ENCODE measurements at regions not wholly inside any gene's neighbourhood (a gene's known extent, or its start where the extent isn't known, plus 50 kb on each side); places are given as distances from the start of the nearest gene placed in this dataset.
"Not testable (repeated sequence)": the region's sequence is repeated elsewhere in the genome, so short reads cannot be mapped to it uniquely, and the experiment has no call there.

DNA sequence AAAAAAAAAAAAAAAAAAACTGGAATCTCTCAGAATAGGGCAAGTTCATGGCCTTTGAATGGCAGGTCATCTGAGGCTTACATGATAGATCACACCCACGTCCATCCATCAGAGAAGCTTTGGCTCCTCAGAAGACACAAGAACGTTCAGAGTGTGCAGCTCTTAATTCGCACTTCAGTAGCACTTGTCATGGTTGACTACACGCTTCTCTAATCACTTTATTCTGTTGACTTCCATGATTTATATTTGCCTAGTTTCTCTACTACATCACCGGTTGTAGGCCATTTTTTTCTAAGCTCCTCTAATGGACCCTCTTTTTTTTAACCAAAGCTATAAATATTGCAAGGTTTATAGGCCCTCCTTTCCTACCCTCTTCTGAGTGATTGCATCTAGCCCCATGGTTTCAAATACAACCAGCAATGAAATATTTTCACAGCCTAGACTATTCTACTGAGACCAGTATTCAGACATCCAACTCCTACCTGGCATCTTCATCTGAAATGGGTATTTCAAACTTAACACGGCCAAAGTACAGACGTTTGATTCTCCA is 305.4 kb upstream of the CELF2 start:
- intact Hi-C loops (cut with DNase I), result no loop called here
- DNase-seq, result no peak
- ATAC-seq (ENCODE audit: poor library complexity), result no peak

- intact Hi-C loops (cut with DNase I), result no loop called here
- ATAC-seq (ENCODE audit: poor library complexity), result no peak
Measured at GRCh38 chr10:10714327-10714726, 303.3 kb upstream of the CELF2 start.

DNA sequence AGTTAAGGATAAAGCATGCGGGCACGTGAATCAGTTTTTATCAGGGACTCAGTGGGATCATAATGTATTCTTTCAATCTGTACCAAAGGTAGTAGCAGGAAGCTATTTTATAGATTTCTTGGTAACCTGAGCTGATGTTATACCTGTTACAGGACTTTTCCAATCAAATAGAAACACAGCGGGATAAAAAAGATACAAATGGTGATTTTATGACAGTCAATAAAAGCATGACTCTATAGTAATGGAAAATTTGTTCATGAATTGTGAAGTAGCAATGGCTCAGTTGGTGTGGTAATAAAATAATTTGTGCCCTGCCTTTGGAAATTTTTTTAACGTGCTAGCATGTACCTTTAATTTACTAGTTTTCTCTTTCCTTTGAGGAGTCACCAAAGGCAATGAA is 300.7 kb upstream of the CELF2 start:
- DNase-seq (no peak), ATAC-seq (ENCODE audit: poor library complexity) (no peak)
- intact Hi-C loops (cut with DNase I), result no loop called here

More at GRCh38 chr10:10714327-10714726, 303.3 kb upstream of the CELF2 start:
- no peak for DNase-seq

GRCh38 chr10:10722422-10722821 is 295.2 kb upstream of the CELF2 start:
- no peak for ATAC-seq (ENCODE audit: poor library complexity)
- intact Hi-C loops (cut with DNase I), result no loop called here
- no peak for DNase-seq

DNA sequence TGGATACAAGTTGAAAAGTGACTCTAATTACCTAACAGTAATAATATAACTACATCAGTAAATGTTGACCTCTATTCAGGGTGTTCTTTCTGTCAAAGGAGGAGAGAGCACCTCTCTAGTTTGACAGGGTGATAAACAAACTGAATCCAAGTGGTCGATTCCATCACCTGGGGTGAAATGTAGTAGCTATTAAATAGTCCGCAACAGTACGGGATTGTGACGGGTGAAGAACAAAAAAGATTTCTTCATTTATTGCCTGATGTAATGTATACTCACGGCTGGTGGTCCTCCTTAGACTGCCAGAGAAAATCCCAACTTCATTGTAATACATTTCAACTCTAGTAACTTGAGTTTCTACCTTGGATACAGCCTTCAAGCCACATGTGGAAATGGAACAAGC is 292.5 kb upstream of the CELF2 start:
- intact Hi-C loops (cut with DNase I), result no loop called here
- no peak for DNase-seq
- ATAC-seq (ENCODE audit: poor library complexity), result no peak

DNA sequence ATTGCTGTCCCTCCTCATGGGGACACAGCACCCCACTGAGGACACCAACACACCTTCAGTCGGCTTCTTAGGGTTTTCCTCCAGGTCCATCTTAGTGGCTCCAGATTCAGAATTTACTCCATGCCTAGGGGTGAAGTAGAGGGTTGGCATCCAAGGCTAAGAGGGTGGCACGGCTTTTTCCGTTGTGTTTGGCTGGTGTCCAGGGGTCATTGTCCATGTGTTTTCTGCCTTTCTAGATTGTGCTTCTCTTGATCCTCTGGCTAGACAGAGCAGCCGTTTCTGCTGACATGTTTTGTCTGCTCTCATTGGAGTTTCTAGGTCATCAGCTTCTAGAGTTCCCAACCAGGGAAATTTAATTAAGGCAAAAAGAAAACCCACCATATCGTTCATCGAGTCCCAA is 291.6 kb upstream of the CELF2 start:
- intact Hi-C loops (cut with DNase I), result no loop called here
- ATAC-seq (ENCODE audit: poor library complexity), result no peak
- no peak for DNase-seq

DNA sequence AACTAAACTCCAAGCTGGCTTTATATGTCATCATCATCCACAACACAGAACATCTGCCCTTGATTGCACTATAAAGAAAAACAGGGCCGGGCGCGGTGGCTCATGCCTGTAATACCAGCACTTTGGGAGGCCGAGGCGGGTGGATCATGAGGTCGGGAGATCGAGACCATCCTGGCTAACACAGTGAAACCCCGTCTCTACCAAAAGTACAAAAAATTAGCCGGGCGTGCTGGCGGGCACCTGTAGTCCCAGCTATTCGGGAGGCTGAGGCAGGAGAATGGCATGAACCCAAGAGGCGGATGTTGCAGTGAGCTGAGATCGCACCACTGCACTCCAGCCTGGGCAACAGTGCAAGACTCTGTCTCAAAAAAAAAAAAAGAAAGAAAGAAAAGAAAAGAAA is 290.3 kb upstream of the CELF2 start:
- ATAC-seq (ENCODE audit: poor library complexity); intact Hi-C loops (cut with DNase I); DNase-seq: not testable (repeated sequence)

- DNase-seq (no peak), ATAC-seq (ENCODE audit: poor library complexity) (no peak)
- intact Hi-C loops (cut with DNase I), result no loop called here
Measured at GRCh38 chr10:10727812-10728211, 289.9 kb upstream of the CELF2 start.

- peak; percentile 83 for ATAC-seq (ENCODE audit: poor library complexity)
- intact Hi-C loops (cut with DNase I), result no loop called here
- no peak for DNase-seq
Measured at GRCh38 chr10:10730471-10731043, 287.1 kb upstream of the CELF2 start.

- intact Hi-C loops (cut with DNase I), result no loop called here
- ATAC-seq (ENCODE audit: poor library complexity), result no peak
- no peak for DNase-seq
Measured at GRCh38 chr10:10731366-10731765, 286.3 kb upstream of the CELF2 start.

GRCh38 chr10:10734356-10735064 is 283.2 kb upstream of the CELF2 start:
- intact Hi-C loops (cut with DNase I), result no loop called here
- DNase-seq, result no peak
- peak; percentile 42 for ATAC-seq (ENCODE audit: poor library complexity)

DNA sequence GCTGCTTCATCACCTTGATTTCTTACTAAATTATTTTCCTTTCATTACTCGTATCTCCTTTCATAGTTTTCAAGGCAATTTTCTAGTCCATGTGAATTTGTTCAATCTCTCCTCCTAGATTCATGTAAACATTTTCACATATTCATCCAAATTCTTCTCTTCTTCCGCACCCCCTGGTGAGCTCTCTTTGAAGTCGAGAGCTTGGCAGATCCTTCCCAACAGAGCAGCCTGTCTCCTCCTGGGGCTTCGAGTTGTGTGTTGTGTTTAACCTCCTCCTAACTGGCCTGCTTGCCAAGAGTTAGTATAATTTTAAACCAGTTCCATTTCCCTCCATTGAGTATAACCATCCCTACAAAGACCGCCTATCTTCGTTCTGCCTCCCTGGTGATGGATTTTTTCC is 272.4 kb upstream of the CELF2 start:
- intact Hi-C loops (cut with DNase I), result no loop called here
- DNase-seq (no peak), ATAC-seq (ENCODE audit: poor library complexity) (no peak)

GRCh38 chr10:10755490-10755889 is 262.2 kb upstream of the CELF2 start:
- intact Hi-C loops (cut with DNase I), result no loop called here
- DNase-seq, result no peak
- no peak for ATAC-seq (ENCODE audit: poor library complexity)

- no peak for DNase-seq
- intact Hi-C loops (cut with DNase I), result no loop called here
- ATAC-seq (ENCODE audit: poor library complexity), result no peak
Measured at GRCh38 chr10:10758306-10758705, 259.4 kb upstream of the CELF2 start.

GRCh38 chr10:10759806-10760205 is 257.9 kb upstream of the CELF2 start:
- intact Hi-C loops (cut with DNase I); ATAC-seq (ENCODE audit: poor library complexity); DNase-seq: not testable (repeated sequence)

DNA sequence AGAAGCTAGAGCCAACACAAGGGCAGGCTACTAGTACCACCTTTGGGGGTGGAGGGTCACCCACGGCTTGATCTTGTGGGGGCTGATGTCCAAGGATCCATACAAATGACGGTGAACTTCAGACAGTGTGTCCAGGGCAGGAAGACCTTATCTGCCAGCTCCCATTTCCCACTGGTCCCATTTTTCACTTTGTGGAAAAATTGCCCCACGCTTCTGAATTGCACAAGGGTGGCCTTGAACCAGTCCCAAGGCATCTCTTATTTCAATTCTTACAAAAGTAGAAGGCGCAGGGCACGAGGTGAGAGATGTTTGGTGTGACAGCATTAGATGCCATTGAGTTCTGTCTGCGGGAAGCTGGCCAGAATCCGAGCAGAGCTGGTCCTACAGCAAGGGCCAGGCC is 252.7 kb upstream of the CELF2 start:
- DNase-seq (no peak), ATAC-seq (ENCODE audit: poor library complexity) (no peak)
- intact Hi-C loops (cut with DNase I), result no loop called here

DNA sequence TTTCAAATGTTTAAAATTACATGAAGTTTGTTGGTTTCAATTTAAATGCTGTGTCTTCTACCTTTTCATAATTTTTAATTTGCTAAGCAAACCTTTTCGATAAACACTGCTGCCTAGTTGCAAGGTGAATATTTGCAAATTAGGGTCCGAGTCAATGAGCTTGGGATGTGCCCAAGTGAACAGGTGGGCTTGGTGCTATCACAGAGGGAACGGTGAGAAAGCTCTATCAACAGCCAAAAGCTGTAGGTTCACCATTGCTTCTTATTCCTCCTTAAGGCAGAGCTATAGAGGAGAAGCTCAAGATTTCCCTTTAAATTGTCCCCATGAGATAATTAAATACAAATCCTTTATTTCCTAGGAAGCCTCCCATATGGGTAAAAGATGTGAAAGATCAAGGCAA is 245.3 kb upstream of the CELF2 start:
- intact Hi-C loops (cut with DNase I), result no loop called here
- ATAC-seq (ENCODE audit: poor library complexity) (no peak), DNase-seq (no peak)

- ATAC-seq (ENCODE audit: poor library complexity), result no peak
- intact Hi-C loops (cut with DNase I), result no loop called here
- DNase-seq, result no peak
Measured at GRCh38 chr10:10772874-10773508, 244.7 kb upstream of the CELF2 start.

DNA sequence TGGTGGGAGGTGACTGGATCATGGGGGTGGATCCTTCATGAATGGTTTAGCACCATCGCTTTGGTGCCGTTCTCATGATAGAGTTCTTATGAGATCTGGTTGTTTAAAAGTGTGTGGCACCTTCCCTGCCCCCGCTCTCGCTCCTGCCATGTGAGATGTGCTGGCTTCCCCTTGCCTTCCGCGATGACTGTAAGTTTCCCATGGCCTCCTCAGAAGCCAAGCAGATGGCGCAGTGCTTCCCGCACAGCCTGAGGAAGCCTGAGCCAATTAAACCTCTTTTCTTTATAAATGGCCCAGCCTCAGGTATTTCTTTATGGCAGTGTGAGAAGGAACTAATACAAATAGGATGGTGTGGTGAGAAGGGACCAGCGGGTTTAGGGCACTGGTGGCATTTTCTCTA is 243.3 kb upstream of the CELF2 start:
- no peak for DNase-seq
- intact Hi-C loops (cut with DNase I), result no loop called here

DNA sequence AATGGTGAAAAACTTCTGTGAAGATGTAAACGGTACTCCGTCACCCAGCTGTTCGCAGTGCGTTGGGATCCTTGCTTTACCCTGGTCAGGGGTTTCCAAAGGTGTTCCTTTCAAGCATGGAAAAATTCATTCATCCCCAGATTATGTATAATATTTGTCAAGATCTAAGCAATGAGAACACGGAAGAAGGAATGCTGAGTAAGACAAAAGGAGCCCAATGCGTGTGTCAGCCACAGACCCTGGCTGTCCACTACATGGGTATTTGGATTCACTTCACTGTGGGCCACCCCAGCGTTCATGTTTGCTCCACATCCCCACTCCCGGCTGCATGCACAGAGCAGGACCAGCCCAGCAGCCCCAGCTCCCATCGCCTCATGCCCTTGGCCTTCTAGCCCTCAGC is 241.3 kb upstream of the CELF2 start:
- no peak for ATAC-seq (ENCODE audit: poor library complexity)

More for the DNA sequence above, 243.3 kb upstream of the CELF2 start:
- ATAC-seq (ENCODE audit: poor library complexity), result no peak

More for the DNA sequence above, 241.3 kb upstream of the CELF2 start:
- intact Hi-C loops (cut with DNase I), result no loop called here
- no peak for DNase-seq
